Thyroid gland (tissue), 4 donors: ENCODE measurements at regions not wholly inside any gene's neighbourhood (a gene's known extent, or its start where the extent isn't known, plus 50 kb on each side); places are given as distances from the start of the nearest gene placed in this dataset.

Source experiments
- DNase-seq, 2 donors: peaks; one replicate each; pipeline ENCODE4 v3.0.0-alpha.2; 2019
- H3K27ac ChIP-seq, 3 donors: fragments of 200-600 bp; sonication (generic); 1 replicate in 2 of 3; 2 replicates in 1 of 3; pipeline ENCODE4 v1.5.1; 2016 to 2019; ENCODE audit warnings: mild to moderate bottlenecking in 1 of 3, moderate library complexity in 1 of 3
- H3K27me3 ChIP-seq: fragments of 200-600 bp; sonication (generic); one replicate; pipeline ENCODE4 v1.5.1; 2019
- H3K36me3 ChIP-seq, 2 donors: fragments of 200-600 bp; sonication (generic); one replicate each; pipeline ENCODE4 v1.5.1; 2016 to 2019
- H3K4me1 ChIP-seq, 2 donors: fragments of 200-600 bp; sonication (generic); one replicate each; pipeline ENCODE4 v1.5.1; 2017 to 2019
- H3K4me3 ChIP-seq, 3 donors: fragments of 200-600 bp; sonication (generic); replicated peaks in 1 of 3; 1 replicate in 2 of 3; 2 replicates in 1 of 3; pipeline ENCODE4 v1.5.1; 2016; ENCODE audit warnings: mild to moderate bottlenecking in 1 of 3
- H3K9me3 ChIP-seq: fragments of 200-600 bp; sonication (generic); one replicate; pipeline ENCODE4 v1.5.1; 2017
- POLR2A ChIP-seq, 2 donors: fragments of 450-650 bp; IDR thresholded peaks; one replicate each; pipeline ENCODE4 v1.6.1; 2017; ENCODE audit warnings: antibody characterized with exemption in 2 of 2, mild to moderate bottlenecking in 2 of 2, moderate library complexity in 1 of 2
- WGBS, 2 donors: methylation state at CpG; one replicate each; pipeline ENCODE4 v1.1.5; 2017; 5-methylcytosine and 5-hydroxymethylcytosine counted together
- intact Hi-C: fragments of 100-400 bp; cut with DNase I; formaldehyde crosslinking; loops from one replicate; pipeline ENCODE4 v1.15.1; 2023
- TF ChIP-seq, protein P1 (sequence below), 6 experiments: fragments of 200-600 bp in 3 of 6; fragments of 450-650 bp in 3 of 6; sonication (generic) in 3 of 6; IDR thresholded peaks; one replicate each; pipeline ENCODE4 v1.5.1; 2016 to 2019; ENCODE audit warnings: antibody characterized with exemption in 6 of 6, mild to moderate bottlenecking in 2 of 6, inconsistent platforms in 1 of 6, moderate library complexity in 1 of 6

DNA sequence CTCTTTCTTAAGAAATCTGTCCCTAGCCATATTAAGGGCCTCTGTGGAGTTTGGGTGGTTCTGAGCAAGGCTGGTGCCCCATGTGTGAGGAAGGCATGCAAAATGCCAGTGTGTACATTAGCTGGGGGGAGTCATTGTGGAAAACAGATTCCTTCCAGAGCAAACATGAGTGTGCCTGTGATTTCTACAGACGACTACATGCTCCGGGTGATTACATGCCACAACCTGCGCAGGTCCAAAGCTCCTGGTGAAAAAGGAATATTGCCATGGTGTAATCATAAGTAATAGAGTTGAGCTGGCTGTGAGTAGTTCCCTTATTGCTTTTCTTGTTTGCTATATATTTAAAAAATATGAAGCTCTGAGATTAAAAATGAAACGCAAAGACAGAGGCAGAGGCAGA lies 102.1 kb downstream of the ACER2 start:
- TF ChIP-seq, protein P1, sequence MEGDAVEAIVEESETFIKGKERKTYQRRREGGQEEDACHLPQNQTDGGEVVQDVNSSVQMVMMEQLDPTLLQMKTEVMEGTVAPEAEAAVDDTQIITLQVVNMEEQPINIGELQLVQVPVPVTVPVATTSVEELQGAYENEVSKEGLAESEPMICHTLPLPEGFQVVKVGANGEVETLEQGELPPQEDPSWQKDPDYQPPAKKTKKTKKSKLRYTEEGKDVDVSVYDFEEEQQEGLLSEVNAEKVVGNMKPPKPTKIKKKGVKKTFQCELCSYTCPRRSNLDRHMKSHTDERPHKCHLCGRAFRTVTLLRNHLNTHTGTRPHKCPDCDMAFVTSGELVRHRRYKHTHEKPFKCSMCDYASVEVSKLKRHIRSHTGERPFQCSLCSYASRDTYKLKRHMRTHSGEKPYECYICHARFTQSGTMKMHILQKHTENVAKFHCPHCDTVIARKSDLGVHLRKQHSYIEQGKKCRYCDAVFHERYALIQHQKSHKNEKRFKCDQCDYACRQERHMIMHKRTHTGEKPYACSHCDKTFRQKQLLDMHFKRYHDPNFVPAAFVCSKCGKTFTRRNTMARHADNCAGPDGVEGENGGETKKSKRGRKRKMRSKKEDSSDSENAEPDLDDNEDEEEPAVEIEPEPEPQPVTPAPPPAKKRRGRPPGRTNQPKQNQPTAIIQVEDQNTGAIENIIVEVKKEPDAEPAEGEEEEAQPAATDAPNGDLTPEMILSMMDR (IDR thresholded peaks at IDR 0.05) = no peak
- TF ChIP-seq POLR2A (IDR thresholded peaks at IDR 0.05) = no peak
- Histone ChIP-seq H3K4me3 (no peak overlapping the region), H3K27me3 (no peaks in the 10 kb centered on the region), H3K4me1 (no peaks in the 10 kb centered on the region), H3K27ac (no peak overlapping the region), H3K36me3 (no peaks in the 10 kb centered on the region), H3K9me3 (no peaks in the 10 kb centered on the region)
- DNase-seq = no peak
- intact Hi-C loops = no loop called here
- WGBS, 2 donors = 84 to 91% methylated on average over 4 of the region's 4 CpGs
